ENCODE measurements at regions not wholly inside any gene's neighbourhood (a gene's known extent, or its start where the extent isn't known, plus 50 kb on each side); places are given as distances from the start of the nearest gene placed in this dataset.

GRCh38 chr15:79184465-79184892 is 93.9 kb upstream of the RASGRF1 start:
- peak; percentile 48 for DNase-seq

DNA sequence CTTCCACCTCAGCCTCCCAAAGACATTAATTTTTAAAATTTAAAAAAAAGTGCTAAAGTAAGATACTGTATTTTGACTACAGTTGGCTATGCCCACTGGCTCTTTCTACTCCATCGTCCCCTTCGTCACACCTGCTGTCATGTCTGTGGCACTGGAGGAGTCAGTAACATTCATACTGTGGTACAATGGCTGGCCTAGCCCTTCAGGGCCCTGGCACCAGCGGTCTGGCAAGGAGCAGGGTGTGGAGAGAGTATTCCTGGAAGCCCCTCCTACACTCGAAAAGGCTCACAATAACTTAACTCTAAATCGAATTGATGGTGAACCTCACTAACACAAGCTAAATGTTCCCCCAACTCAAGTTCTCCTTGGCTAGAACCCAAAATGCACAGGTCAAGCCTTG is 89.7 kb upstream of the RASGRF1 start:
- no peak for DNase-seq

DNA sequence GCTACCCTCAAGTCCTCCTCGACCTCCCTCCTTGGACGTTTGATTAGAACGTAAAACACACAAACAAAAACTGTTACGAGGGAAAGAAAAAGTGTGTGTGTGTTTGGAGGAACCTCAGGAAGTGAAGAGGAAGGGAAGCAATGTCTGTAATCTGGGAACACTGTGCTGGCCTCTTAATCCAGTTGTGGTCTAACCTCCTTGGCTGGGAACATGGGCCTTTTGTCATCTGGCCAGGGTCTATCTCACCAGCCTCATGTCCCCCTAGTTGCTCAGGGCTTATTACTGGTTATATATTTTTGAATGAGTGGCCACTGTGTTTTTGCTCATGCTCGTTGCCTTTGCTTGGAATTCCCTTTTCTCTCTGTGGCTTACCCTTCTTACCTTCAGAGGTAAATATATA is 89.0 kb upstream of the RASGRF1 start:
- DNase-seq = no peak

DNA sequence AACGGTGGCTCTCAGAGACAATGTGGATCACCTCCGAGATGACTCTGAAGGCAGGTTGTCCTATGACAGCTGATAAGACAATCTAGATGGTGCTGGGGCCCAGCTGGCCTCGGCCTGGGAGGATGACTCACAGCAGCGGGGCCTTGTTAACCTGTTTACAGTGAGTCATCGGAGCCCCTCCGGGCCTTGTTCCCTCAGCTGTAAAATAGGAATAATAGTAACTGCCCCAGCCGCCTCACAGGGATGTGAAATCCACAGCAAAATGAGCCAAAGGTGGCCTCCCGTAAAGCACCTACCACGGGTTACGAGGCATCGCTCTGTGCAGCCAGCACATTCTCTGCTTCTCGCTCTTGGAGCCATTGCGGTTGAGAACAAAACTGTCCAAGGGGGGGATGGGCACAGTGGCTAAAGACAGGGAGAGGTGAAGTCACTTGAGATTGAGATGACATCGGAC is 88.6 kb upstream of the RASGRF1 start:
- peak; percentile 16 for DNase-seq

DNA sequence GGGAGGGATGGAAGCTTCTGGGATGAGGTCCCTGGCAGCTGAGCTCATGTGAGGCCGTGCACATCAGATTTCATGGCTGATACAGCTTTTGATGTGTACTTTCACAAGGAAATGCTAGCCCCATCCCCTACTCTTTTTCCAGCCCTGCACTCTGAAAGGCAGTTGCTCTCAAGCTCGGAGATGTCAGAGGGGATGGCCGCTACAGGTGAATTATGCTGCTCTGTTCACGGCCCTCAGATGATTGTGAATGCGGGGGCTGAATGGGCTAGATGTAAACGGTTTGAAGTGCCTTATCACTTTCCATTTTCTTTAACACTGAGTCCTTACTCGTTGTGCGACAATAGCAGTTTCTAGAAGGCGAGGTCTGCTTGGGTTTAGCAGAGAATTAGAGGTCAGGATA is 88.0 kb upstream of the RASGRF1 start:
- no peak for DNase-seq

GRCh38 chr15:79176151-79176550 is 85.6 kb upstream of the RASGRF1 start:
- no peak for DNase-seq

- DNase-seq = no peak
Measured at GRCh38 chr15:79172801-79173460, 82.4 kb upstream of the RASGRF1 start.

- DNase-seq = peak; percentile 1
Measured at GRCh38 chr15:79172032-79172481, 81.5 kb upstream of the RASGRF1 start.

- no peak for DNase-seq
Measured at GRCh38 chr15:79171320-79172031, 80.9 kb upstream of the RASGRF1 start.

- peak; percentile 47 for DNase-seq
Measured at GRCh38 chr15:79170256-79170664, 79.7 kb upstream of the RASGRF1 start.

GRCh38 chr15:79169526-79170133 is 79.0 kb upstream of the RASGRF1 start:
- no peak for DNase-seq

- DNase-seq = peak; percentile 23
Measured at GRCh38 chr15:79168922-79169456, 78.4 kb upstream of the RASGRF1 start.

DNA sequence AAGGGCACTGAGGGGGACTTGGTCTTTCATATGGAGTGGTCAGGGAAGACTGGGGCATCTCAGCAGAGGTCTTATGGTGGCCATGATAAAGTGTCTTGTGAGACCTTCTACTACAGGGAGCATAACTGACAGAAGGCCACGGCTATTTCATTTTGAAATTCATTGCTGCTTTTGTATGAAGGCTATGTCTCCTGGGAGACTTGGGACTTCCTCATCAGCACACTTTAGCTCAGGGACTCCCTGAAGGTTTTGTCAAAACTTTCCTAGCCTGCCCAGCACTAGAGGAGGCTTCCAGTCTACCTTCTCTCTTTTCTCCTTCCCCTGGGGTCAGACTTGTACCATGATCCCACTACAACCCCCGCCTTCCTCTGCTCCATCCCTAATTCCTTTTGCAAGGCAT is 77.2 kb upstream of the RASGRF1 start:
- DNase-seq = no peak

DNA sequence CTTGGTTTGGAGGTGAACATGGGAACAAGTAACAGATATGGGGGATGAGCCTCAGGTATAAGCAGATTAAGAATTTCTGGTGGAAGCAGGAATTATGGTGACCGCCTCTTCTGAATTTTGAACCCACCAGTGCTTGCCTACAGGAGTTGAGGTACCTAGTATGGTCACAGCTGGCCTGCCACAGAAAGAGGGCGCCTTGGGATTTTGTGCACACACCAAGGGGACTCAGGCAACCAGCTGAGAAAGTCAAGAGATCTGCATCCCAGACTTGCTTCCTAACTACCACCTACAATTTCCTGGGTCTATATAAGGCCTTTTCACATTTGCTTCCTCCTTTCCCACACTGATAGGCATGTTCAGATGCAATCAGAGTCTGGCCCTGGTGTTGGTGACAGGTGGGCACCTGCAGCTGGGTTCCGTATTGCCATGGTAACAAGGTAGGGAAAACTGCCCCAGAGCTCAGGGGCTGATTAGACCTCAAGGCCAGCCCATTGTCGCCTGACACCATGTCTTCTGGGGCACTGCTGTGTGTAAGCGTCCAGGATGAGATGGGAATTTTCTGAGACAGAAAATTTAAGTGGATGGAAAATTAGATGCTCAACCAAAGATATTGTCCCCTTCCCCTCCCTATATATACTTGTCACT is 75.9 kb upstream of the RASGRF1 start:
- no peak for DNase-seq

DNA sequence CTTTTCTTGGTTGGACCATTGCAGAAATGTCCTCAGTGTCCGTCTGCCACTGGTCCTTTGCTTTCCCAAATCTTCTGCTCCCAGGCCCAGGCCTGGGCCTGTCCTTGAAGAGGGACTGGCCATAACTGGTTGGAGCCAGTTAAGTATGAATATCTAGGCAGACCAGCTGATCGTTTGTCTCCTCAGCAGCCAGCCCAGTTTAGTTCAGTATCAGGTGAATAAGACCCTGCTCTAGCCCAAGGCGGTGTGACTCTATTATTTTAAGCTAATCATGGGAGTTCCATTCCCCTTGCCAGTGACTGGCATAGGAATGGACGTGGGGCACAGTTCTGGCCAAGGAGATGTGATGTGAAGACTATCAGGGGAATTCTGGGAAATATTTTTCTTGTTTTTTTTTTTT is 73.9 kb upstream of the RASGRF1 start:
- no peak for DNase-seq

- no peak for DNase-seq
Measured at GRCh38 chr15:79164043-79164442, 73.5 kb upstream of the RASGRF1 start.

DNA sequence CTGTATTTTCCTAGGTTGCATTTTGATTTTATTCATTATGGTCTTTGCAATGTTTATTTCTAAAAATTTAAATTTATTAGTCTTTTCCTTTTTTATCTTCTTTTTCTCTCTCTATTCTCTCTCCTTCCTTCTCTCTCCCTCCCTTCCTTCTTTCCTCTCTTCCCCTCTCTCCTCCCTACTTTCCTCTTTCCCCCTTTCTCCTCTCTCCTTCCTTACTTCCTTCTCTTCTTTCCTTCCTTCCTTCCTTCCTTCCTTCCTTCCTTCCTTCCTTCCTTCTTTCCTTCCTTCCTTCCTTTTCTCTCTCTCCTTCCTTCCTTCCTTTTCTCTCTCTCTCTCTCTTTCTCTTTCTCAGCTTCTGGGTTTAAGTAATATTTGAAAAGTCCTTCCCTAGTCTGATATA is 72.8 kb upstream of the RASGRF1 start:
- no peak for DNase-seq

DNA sequence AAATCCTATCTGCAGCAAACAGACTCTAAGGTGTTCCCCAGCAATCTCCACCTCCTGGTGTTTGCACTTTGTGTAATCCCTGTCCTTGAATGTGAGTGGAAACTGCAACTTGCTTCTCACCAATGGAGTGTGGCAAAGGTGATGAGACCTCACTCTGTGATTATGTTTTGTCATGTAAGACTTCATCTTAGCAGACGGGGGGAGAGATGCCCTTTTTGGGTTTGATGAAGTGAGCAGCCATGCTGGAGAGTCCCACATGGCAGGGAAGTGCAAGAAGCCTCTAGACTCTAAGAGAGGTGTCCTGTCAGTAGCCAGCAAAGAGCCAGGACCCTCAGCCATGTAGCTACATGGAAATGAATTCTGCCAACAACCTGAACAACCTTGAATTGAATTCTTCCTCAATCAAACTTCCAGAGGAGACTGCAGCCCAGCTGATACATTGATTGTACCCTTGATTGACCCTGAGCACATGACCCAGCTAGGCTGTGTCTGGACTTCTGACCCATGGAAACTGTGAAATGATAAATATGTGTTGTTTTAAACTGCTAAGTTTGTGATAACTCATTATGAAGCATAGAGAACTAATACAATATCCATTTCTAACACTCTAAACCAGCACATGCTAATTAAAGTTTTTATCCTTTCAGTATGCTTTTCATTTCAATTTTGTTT is 71.4 kb upstream of the RASGRF1 start:
- no peak for DNase-seq

DNA sequence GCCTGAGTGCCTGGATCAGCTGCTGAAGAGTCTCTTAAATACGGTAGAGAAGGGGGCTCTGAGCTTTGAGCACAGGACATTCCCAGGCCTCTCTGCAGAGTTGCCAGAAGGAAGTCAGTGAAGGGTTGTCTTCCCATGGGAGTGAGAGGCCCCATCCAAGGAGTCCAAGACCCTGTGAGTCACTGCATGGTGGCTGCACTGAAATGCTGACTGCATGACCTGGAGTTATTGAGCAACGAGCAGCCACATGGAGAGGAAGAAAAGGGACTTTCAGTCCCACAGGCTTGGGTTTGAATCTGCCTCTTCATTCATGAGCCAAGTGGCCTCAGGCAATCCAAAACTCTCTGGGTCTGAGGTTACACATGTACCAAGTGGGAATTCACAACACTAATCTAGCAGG is 69.6 kb upstream of the RASGRF1 start:
- peak; percentile 61 for DNase-seq

DNA sequence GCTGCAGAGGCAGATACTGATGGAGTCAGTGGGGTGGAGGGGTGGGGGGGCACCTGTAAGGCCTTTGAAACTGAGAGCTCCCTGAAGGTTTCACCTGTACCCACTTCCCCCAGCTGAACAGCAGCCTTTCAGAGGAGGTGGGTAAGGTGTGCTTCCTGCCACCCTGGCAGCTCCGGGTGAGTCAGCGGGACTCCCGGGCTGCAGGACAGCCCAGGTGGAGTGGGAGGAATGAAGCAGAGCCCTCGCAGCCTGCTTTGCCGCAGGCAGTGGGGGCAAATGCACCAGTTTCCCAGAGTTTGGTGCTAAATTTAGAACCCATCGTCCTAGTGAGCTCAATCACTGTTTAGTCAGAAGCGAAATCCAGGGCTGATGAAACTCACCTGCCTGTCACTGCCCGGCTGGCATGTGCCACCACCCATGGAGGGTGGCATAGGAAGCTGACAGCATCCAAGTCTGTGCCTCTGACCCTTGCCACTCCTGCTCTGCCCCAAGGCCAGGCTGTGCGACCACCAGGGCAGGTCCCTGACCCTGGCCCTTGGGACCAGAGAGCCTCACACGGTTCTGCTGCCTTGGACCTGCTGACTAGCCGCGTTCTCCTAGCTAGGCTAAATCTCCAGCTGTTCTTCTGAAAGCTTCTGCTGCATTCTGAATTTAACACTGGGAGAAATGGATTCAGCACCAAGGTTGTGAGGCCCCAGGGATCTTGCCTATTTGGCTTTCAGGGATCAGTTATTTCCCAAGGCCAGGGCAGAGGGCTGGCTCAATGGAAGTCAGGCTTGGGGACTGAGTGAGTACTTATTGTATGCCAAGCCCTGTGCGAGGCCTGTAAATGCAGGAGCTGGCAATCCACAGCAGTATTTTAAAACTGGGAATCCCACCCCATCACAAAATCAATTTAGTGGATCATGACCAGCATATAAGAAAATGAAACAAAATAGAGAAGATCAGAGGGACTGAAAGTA is 67.3 kb upstream of the RASGRF1 start:
- DNase-seq = no peak

- DNase-seq = no peak
Measured at GRCh38 chr15:79156704-79157375, 66.3 kb upstream of the RASGRF1 start.
